Testis (tissue), 2 donors: ENCODE measurements at regions not wholly inside any gene's neighbourhood (a gene's known extent, or its start where the extent isn't known, plus 50 kb on each side); places are given as distances from the start of the nearest gene placed in this dataset.

Source experiments
- POLR2A ChIP-seq: fragments of 450-650 bp; IDR thresholded peaks from one replicate; pipeline ENCODE4 v1.6.1; 2017; ENCODE audit warnings: antibody characterized with exemption, mild to moderate bottlenecking, moderate library complexity
- TF ChIP-seq, protein P1 (sequence below), 3 experiments: fragments of 450-650 bp in 2 of 3; fragments of 200-600 bp in 1 of 3; sonication (generic) in 1 of 3; IDR thresholded peaks; one replicate each; pipeline ENCODE4 v1.5.1; 2016 to 2019; ENCODE audit warnings: antibody characterized with exemption in 3 of 3, mild to moderate bottlenecking in 2 of 3, moderate library complexity in 1 of 3

DNA sequence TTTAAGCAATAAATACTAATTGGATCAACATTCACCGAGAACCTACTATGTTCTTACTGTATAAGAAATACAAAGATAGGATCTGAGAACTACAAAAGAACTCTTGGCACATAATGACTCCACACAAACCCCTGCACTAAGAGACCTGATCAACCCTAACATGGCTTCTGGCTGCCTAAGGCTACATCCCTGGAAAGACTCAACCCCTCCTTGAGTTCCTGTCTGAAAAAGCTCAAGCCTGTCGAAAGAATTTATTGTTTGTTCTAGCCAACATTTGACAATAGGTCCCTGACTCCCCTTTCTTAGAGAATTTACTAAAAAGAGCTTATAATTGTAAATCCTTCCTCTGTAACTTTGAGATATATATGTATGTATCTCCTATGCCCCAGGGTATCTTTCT is 125.3 kb upstream of the SGCE start:
- TF ChIP-seq, protein P1, sequence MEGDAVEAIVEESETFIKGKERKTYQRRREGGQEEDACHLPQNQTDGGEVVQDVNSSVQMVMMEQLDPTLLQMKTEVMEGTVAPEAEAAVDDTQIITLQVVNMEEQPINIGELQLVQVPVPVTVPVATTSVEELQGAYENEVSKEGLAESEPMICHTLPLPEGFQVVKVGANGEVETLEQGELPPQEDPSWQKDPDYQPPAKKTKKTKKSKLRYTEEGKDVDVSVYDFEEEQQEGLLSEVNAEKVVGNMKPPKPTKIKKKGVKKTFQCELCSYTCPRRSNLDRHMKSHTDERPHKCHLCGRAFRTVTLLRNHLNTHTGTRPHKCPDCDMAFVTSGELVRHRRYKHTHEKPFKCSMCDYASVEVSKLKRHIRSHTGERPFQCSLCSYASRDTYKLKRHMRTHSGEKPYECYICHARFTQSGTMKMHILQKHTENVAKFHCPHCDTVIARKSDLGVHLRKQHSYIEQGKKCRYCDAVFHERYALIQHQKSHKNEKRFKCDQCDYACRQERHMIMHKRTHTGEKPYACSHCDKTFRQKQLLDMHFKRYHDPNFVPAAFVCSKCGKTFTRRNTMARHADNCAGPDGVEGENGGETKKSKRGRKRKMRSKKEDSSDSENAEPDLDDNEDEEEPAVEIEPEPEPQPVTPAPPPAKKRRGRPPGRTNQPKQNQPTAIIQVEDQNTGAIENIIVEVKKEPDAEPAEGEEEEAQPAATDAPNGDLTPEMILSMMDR (IDR thresholded peaks at IDR 0.05) = no peak
- no peak for TF ChIP-seq POLR2A
